ENCODE measurements at regions not wholly inside any gene's neighbourhood (a gene's known extent, or its start where the extent isn't known, plus 50 kb on each side); places are given as distances from the start of the nearest gene placed in this dataset.

DNA sequence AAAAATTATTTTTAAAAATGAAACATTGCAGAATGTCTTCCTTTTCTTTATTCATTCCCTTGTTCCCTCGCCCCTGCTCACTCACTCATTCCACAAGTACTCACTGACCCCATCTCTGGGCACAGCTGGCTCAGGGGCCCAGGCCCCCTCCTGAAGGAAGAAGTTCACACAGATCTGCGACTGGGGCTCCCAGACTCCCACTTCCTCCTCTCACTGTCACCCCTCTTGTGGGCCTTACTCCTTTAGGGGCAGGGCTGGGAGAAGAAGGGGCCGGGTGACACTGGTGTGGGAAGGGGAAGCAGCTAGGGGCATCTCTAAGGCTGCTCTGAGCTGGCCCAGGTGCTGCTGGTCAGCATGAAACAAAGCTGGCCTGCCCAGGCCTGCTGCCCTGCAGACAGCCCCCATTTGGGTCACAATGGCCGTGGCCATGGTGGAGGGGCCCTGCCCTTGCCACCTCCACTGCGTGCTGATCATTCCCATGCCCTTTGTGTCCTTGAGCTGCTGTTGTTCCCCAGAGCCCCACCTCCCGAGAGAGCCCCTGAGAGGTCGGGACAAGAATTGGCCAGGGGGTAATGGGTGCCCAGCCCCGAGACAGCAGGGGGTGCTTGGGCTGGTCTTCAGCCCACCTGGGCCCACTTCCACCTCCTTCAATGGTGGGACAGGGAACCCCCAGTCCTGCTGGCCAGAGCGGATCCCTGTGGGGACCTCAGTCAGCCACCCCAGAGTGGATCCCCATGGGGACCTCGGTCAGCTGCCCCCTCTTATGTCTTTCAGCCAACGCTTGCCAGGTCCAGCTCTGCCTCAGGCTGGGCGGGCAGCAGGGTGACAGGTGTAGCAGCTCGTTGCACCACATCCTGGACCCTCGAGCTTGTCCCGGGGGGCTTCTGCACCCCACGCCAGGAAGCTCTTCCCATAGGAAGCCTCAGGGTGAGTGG, 212.4 kb upstream of the C14orf180 start:
- TF ChIP-seq GATA3 (IDR thresholded peaks at IDR 0.05; ENCODE audit: low read depth, low read length) (no peak), GATA2 (IDR thresholded peaks at IDR 0.05; ENCODE audit: low read depth, low read length) (no peak)

DNA sequence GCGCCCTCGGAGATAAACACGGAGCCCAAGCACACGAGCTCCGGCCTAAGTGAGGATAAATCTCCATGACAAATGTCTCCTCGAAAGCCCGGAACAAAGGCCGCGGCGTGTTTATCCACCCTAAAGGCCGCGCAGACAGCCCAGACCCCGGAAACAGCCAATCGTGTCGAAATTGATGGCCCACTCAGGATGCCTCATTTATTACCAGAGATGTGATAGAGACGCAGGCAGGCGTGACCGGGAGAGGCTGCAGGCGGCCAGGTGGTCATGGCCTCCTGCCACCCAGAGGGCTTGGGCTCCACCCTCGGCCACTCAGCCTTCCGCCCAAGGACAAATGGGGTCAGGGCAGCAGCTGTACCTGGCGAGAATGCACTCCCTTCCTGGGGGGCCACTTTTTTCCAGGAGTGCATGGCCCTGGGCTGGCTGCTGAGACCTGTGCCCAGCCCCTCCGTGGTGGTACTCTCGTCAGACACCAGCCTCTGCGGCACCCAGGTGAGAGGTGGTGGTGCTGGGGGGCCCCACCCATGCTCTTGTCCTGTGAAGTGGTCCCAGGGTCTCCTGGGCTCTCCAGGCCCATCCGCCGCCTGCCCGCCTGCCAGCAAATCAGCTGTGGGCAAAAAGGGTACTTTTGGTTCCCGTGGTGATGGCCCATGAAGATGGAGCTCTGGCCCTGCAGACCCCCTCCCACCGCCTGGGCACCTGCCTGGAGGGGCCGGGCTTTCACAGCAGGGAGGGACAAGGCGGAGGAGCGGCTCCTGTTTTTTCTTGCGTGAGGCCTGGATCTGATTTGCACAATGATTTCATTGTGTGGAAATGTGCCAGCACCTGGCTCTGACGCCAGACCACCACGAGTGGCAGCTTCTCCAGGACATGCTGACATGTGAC, 211.5 kb upstream of the C14orf180 start:
- TF ChIP-seq GATA2 (IDR thresholded peaks at IDR 0.05; ENCODE audit: low read depth, low read length) (0 out of 2 replicates have a peak, but pooled peaks have one; percentile 9), GATA3 (IDR thresholded peaks at IDR 0.05; ENCODE audit: low read depth, low read length) (no peak)

DNA sequence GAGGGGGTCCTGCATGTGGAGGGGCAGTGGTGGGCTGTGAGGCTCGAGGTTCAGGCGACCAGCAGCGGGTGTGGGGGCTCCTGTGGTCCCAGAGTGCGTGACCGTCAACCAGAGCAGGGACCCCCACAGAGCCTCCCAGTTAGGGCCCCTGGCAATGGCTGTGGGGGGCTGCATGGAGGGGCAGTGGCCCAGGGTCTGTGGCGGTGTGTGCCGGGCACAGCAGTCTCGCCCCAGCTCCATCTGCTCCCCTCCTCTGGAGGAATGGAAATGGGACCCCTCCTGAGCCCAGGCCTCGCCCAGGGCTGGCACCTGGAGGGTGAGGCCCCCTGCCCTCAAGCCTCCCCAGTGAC, 210.8 kb upstream of the C14orf180 start:
- TF ChIP-seq GATA2 (IDR thresholded peaks at IDR 0.05; ENCODE audit: low read depth, low read length) (no peak), GATA3 (IDR thresholded peaks at IDR 0.05; ENCODE audit: low read depth, low read length) (no peak)

DNA sequence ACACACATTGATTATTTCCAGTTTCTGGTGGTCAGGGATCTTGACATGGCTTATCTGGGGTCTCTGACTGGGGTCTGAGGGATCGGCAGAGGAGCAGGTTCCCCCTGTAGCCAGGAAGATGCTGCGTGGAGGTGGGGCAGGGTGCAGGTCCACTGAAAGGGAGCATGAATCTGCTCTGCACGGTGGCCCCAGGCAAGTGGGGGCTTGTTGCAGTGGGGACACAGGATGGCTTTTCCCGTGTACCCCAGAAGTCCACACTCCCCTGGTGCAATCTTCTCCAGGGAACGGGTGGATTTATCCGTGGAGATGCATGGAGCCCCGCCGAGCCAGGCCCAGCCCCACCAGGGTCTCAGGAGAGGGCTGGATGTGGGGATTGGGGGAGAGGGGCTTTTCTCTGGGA, 210.4 kb upstream of the C14orf180 start:
- no peak for TF ChIP-seq GATA2 (IDR thresholded peaks at IDR 0.05; ENCODE audit: low read depth, low read length)
- TF ChIP-seq GATA3 (IDR thresholded peaks at IDR 0.05; ENCODE audit: low read depth, low read length), result no peak

DNA sequence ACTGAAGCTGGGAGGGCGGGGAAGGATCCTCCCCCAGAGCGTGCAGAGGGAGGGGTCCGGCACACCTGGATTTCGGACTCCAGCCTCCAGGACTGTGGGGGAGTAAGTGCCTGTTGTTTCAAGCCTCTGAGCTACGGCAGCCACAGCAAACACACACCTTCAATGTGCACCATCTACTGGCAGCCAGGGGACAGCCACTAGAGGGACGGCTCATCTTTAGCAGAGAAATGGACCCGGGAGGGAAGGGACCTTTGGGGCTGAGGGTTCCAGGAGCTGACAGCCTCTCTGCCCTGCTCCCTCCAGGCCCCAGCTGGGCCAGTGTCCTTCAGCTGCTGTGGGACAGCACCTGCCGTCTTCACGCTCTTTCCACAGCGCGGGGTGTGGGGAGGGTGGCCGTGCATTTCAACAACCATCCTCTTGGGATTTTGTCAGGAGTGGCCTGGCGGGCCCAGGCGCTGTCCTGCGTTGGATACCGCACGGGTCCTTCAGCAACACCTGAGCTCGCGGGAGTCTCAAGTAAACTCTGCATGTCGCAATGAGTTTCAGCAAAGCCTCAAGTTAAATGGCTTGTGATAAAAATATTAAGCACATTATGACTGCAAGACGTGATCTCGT, 209.2 kb upstream of the C14orf180 start:
- TF ChIP-seq GATA3 (IDR thresholded peaks at IDR 0.05; ENCODE audit: low read depth, low read length) (no peak), GATA2 (IDR thresholded peaks at IDR 0.05; ENCODE audit: low read depth, low read length) (no peak)

DNA sequence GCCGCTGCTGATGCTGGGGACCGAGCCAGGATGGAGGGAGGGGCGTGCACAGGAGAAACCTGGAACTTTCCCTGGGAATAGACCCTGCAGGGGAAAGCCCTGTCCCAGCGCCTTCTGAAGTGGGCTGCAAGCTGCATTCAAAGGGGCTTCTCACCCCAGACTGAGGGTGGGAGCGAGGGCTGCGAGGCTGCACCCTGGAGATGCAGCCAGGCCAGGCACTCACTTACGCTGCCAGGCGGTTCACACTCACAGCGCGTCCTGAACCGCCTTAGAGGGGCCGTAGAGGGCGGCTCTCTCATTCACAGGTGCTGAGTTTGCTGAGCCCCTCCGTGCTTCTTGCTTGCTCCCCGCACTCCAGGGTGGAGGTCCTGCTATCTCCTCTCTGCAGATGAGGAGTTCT, 208.5 kb upstream of the C14orf180 start:
- TF ChIP-seq GATA3 (IDR thresholded peaks at IDR 0.05; ENCODE audit: low read depth, low read length) (no peak), GATA2 (IDR thresholded peaks at IDR 0.05; ENCODE audit: low read depth, low read length) (no peak)

DNA sequence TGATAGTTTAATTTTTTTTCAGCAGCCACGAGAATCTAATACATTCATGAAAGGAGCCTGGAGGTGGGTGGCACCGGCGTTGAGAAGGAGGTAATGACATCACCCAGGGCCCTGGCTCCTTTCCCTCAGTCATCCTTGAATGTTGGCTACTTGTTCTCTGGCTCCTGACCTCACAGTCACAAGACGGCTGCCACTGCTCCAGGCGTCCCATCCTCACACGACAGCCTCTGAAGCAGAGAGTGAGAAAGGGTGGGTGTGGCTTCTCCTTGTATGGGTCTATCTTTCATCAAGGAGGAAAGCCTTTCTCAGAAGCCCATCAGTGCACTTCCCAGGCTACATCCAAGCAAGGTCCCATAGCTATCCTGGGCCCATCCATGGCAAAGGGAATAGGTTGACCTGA, 207.6 kb upstream of the C14orf180 start:
- TF ChIP-seq GATA3 (IDR thresholded peaks at IDR 0.05; ENCODE audit: low read depth, low read length), result no peak
- TF ChIP-seq GATA2 (IDR thresholded peaks at IDR 0.05; ENCODE audit: low read depth, low read length), result no peak

DNA sequence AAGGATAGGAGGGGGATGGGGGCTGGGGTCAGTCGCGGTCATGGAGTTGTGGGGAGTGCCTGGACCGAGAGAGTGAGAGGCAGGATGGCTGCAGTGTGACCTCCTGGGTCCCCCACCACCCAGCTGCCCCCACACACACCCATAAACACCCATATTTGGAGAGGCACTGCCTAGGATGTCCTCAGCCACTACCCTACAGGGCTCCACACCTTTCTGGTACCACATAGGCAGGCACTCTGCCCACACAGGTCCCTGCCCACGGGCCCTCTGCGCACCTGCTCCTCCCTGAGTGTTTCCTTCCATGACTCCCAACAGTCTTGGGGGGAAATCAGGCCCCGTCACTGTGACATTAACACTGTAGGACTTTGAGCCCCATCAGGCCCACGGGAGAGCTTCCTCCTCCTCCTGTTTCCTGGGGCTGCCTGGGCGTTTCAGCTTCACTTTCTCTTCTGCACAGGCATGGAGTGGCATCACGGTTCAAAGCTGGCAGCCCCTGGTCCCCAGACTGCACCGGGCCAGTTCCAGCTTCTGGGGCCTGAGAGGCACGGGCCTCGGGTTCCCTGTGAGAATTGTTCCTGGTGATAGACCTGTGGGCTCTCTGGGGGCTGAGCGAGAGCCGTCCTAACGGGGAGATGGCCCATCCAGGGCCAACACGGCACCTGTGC, 207.0 kb upstream of the C14orf180 start:
- TF ChIP-seq GATA2 (IDR thresholded peaks at IDR 0.05; ENCODE audit: low read depth, low read length), result no peak
- TF ChIP-seq GATA3 (IDR thresholded peaks at IDR 0.05; ENCODE audit: low read depth, low read length), result no peak

DNA sequence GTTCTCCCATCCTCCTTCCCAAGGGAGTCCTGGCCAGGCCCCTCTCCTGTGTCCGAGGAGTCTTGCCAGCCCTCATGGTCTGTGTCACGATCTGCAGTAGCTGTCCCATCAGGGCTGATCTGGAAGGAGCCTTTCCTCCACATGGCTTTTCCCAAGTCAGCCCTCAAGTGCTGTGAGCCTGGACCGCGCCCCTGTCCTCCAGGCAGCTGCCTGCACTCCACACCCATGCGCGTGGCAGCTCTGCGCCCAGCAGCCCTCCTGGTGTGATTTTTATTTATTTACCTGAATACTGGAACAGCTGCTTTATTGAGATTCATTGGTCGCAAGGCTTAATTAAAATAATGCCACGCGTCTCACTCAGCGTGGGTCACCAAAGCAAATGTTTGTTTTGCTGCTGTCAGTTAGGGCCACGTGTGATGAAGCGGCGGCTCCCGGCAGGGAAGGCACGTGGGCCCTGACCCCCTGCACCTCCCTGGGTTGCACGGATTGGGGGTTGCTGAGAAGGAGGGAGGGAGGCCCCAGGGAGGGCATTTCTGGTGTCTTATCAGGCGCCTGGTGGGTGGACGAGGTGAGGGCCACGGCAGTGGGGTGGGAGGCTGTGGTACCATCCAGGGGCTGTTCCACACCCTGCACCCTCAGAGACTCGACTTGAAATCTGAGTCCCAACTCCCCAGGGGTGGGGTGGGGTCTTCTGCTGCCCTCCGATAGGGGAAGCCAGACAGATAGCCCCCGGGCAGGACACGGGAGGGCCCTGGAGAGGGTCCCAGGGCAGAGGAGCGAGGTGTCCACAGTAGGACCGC, 206.3 kb upstream of the C14orf180 start:
- TF ChIP-seq GATA3 (IDR thresholded peaks at IDR 0.05; ENCODE audit: low read depth, low read length) (no peak), GATA2 (IDR thresholded peaks at IDR 0.05; ENCODE audit: low read depth, low read length) (no peak)

DNA sequence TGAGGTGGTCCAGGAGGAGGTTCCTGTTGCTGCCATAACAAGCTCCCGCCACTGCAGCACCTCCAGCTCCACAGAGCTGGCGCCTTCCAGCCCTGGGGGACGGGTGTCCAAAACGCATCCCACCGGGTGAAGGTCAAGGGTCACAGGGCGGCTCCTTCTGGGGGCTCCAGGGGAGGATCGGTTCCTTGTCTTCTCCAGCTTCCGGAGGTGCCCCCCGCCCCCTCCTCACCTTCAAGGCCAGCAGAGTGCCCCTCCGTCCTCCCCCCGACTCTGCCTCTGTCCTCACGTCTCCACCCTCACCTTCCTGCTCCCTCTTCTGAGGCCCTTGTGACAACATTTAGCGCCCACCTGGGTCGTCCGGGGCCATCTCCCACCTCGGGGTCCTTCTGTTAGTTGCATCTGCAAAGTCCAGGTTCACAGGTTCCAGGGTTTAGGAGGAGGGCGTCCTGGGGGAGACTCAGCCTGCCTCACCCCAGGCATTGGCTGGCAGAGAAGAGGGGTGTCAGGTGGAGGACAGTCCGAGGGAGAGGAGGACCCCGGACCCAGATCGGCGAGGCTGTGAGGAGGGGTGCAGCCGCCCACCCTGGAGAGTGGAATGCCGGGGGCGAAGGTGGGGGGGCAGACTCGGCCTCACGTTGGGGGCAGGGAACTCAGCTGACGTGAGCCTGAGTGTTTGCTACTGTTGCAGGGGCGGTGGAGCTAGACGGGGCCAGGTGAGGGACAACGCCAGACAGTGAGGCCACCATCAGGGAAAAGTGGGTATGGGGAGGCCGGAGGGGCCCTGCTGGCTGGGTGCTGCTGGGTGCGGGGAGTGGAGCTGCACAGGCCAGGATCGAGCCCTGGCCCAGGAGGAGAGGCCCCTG, 205.5 kb upstream of the C14orf180 start:
- TF ChIP-seq GATA2 (IDR thresholded peaks at IDR 0.05; ENCODE audit: low read depth, low read length), result no peak
- TF ChIP-seq GATA3 (IDR thresholded peaks at IDR 0.05; ENCODE audit: low read depth, low read length), result no peak

DNA sequence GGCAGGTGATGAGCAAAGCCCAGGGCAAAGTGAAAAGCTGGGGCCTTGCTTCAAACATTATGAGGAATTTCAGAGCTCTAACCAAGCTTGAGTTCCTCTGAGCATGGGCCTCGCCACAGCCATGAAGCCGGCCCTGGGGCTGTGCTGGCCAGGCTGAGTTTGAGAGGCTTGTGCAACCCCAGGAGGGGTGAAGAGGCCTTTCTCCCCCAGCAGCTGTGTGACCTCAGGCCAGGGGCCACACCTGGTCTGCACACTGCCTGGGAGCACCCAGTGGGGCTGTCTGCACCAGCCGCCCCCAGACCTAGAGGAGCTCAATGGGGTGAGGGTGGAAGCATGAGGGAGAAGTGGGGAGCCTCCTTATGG, 204.9 kb upstream of the C14orf180 start:
- TF ChIP-seq GATA3 (IDR thresholded peaks at IDR 0.05; ENCODE audit: low read depth, low read length), result no peak
- no peak for TF ChIP-seq GATA2 (IDR thresholded peaks at IDR 0.05; ENCODE audit: low read depth, low read length)

DNA sequence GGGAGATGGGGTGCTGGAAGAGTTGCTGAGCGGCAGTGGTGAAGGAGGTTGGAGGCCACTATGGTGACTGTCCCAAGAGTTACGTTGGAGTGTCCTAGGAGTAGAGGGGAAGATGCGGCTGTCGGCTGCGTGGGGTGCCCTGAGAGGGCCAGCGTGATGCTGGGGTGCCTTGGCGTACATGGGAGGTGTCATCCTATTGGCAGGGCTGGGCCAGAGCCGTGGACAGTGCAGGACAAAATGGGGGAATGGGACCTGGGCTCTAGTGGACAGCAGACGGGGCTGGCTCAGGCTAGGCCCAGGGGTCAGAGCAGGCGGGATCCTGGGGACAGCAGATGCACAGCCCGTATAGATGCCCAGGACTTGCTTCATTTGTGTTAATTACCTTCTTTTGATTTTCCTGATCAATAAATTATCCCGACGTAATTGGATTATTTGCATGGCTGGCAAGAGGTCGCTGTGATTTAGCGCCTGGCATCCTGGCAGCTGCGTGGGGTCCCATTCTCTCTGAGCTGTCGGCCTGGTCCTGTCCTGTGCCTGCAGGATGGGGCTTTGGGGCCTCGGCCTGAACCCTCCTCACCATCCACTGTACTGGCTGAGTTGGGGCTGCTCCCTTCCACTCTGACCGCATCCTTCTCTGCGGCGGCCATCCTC, 203.9 kb upstream of the C14orf180 start:
- TF ChIP-seq GATA2 (IDR thresholded peaks at IDR 0.05; ENCODE audit: low read depth, low read length), result no peak
- TF ChIP-seq GATA3 (IDR thresholded peaks at IDR 0.05; ENCODE audit: low read depth, low read length), result no peak
